ENCODE measurements at regions not wholly inside any gene's neighbourhood (a gene's known extent, or its start where the extent isn't known, plus 50 kb on each side); places are given as distances from the start of the nearest gene placed in this dataset.

GRCh38 chr4:34964613-34965012 lies 1279.7 kb downstream of the ARAP2 start:
- Histone ChIP-seq H3K9ac (no peak overlapping the region), H3K9me3 (ENCODE audit: low read depth) (no peaks in the 10 kb centered on the region), H3F3A (ENCODE audit: low read depth) (no peaks in the 10 kb centered on the region), H3K4me1 (peaks cover 16% of the 10 kb centered on the region), H3K36me3 (no peaks in the 10 kb centered on the region), H3K4me2 (peak overlapping the region; percentile 43), H2AFZ (replicated peaks) (peak overlapping the region; percentile 23), H3K4me3 (no peak overlapping the region), H3K79me2 (ENCODE audit: low read depth) (no peaks in the 10 kb centered on the region), H4K20me1 (ENCODE audit: low read depth) (no peaks in the 10 kb centered on the region), H3K27me3 (no peaks in the 10 kb centered on the region), H3K27ac (peak overlapping the region; percentile 60)
- TF ChIP-seq EZH2 (IDR thresholded peaks at IDR 0.05) (no peak), EZH2phosphoT487 (IDR thresholded peaks at IDR 0.05) (no peak)
- TF ChIP-seq, protein P1, sequence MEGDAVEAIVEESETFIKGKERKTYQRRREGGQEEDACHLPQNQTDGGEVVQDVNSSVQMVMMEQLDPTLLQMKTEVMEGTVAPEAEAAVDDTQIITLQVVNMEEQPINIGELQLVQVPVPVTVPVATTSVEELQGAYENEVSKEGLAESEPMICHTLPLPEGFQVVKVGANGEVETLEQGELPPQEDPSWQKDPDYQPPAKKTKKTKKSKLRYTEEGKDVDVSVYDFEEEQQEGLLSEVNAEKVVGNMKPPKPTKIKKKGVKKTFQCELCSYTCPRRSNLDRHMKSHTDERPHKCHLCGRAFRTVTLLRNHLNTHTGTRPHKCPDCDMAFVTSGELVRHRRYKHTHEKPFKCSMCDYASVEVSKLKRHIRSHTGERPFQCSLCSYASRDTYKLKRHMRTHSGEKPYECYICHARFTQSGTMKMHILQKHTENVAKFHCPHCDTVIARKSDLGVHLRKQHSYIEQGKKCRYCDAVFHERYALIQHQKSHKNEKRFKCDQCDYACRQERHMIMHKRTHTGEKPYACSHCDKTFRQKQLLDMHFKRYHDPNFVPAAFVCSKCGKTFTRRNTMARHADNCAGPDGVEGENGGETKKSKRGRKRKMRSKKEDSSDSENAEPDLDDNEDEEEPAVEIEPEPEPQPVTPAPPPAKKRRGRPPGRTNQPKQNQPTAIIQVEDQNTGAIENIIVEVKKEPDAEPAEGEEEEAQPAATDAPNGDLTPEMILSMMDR (IDR thresholded peaks at IDR 0.05): no peak
- Mint-ChIP-seq H3K27ac (no peak overlapping the region), H3K4me1 (peaks cover 9% of the 10 kb centered on the region), H3K9me3 (no peaks in the 10 kb centered on the region), H3K4me3 (no peak overlapping the region), H3K27me3 (ENCODE audit: insufficient read depth, low read depth) (peaks cover 3% of the 10 kb centered on the region), H3K36me3 (no peaks in the 10 kb centered on the region)
- DNase-seq (ENCODE audit: low spot score): peak; percentile 49

- Mint-ChIP-seq H3K27me3 (ENCODE audit: insufficient read depth, low read depth) (no peaks in the 10 kb centered on the region), H3K4me1 (no peaks in the 10 kb centered on the region), H3K36me3 (no peaks in the 10 kb centered on the region), H3K9me3 (no peaks in the 10 kb centered on the region), H3K4me3 (no peak overlapping the region), H3K27ac (no peak overlapping the region)
- Histone ChIP-seq H3K27me3 (no peaks in the 10 kb centered on the region), H3K4me3 (no peak overlapping the region), H3K4me1 (no peaks in the 10 kb centered on the region), H3K79me2 (ENCODE audit: low read depth) (no peaks in the 10 kb centered on the region), H2AFZ (replicated peaks) (no peak overlapping the region), H3K9me3 (ENCODE audit: low read depth) (no peaks in the 10 kb centered on the region), H3F3A (ENCODE audit: low read depth) (no peaks in the 10 kb centered on the region), H3K9ac (no peak overlapping the region), H3K4me2 (no peak overlapping the region), H4K20me1 (ENCODE audit: low read depth) (no peaks in the 10 kb centered on the region), H3K27ac (no peak overlapping the region), H3K36me3 (no peaks in the 10 kb centered on the region)
- TF ChIP-seq, protein P1 (IDR thresholded peaks at IDR 0.05): no peak
- TF ChIP-seq EZH2phosphoT487 (IDR thresholded peaks at IDR 0.05) (no peak), EZH2 (IDR thresholded peaks at IDR 0.05) (no peak)
- DNase-seq (ENCODE audit: low spot score): no peak
Observed at GRCh38 chr4:34972189-34972588, 1272.1 kb downstream of the ARAP2 start.

DNA sequence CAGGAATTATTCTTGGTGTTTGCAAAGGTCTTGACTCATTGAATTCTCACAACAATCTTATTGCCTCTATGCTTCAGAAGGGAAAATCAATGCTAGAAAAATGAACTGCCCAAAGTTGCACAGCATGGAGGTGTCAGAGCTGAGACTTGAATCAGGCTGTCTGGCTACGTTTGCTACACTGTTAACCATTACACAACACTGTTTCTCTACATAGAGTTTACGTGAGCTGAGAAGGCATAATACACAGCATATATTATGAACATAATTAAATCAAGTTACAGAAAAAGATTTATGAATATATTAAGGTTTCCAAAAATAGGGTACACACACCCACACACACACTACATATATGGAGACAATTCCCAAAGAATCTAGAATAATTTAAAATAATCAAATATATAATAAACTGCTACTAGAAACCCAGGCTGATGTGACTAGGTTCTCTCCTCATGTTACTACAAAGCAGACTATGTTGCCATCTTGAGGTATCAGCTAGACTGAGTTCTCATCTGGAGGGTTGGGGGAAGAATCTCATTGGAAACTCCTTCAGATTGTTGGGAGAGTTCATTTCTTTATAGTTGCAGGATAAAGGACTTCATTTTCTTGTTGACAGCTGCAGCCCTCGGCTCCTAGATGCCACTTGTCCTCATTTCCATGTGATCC lies 1270.5 kb downstream of the ARAP2 start:
- no peaks in the 10 kb centered on the region for H3K27me3 Mint-ChIP-seq (ENCODE audit: insufficient read depth, low read depth)
- Histone ChIP-seq H3K4me3 (no peak overlapping the region), H3K79me2 (ENCODE audit: low read depth) (no peaks in the 10 kb centered on the region), H3K27ac (no peak overlapping the region), H3K27me3 (no peaks in the 10 kb centered on the region), H4K20me1 (ENCODE audit: low read depth) (no peaks in the 10 kb centered on the region), H3K4me2 (no peak overlapping the region), H3K4me1 (no peaks in the 10 kb centered on the region), H3F3A (ENCODE audit: low read depth) (no peaks in the 10 kb centered on the region), H3K9ac (no peak overlapping the region), H3K36me3 (no peaks in the 10 kb centered on the region), H2AFZ (replicated peaks) (peak overlapping the region; percentile 46), H3K9me3 (ENCODE audit: low read depth) (no peaks in the 10 kb centered on the region)
- DNase-seq (ENCODE audit: low spot score): no peak
- H3K36me3 Mint-ChIP-seq: no peaks in the 10 kb centered on the region
- TF ChIP-seq, protein P1 (IDR thresholded peaks at IDR 0.05): no peak
- no peak for TF ChIP-seq EZH2 (IDR thresholded peaks at IDR 0.05)
- no peak for TF ChIP-seq EZH2phosphoT487 (IDR thresholded peaks at IDR 0.05)
- no peaks in the 10 kb centered on the region for H3K9me3 Mint-ChIP-seq
- no peak overlapping the region for H3K4me3 Mint-ChIP-seq
- H3K27ac Mint-ChIP-seq: no peak overlapping the region
- H3K4me1 Mint-ChIP-seq: no peaks in the 10 kb centered on the region

Measured in neural progenitor cell (in vitro differentiated cells).